ENCODE measurements at regions not wholly inside any gene's neighbourhood (a gene's known extent, or its start where the extent isn't known, plus 50 kb on each side); places are given as distances from the start of the nearest gene placed in this dataset.

DNA sequence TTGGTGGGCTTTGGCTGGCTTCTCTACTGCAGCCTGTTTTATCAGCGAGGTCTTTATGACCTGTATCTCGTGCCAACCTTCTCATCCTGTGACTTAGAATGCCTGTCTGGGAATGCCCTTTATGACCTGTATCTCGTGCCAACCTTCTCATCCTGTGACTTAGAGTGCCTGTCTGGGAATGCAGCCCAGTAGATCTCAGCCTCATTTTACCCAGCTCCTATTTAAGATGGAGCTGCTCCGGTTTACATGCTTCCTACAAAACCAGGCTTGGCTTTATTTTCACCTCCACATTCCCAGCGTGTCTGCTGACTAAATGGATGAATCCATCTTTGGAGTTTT, 395.3 kb downstream of the PREX1 start:
- Histone ChIP-seq H3K4me3 (ENCODE audit: insufficient read depth in 1 of 2, low read depth in 1 of 2, low read length in 2 of 2) (no peak overlapping the region), H2BK5ac (ENCODE audit: low read depth, low read length, poor library complexity, severe bottlenecking) (no peak overlapping the region), H2BK12ac (ENCODE audit: low read length in 2 of 2) (no peak overlapping the region), H3K18ac (ENCODE audit: low read depth in 1 of 2, low read length in 2 of 2) (no peak overlapping the region), H3K4ac (ENCODE audit: low read depth in 1 of 2, low read length in 2 of 2) (no peak overlapping the region), H2BK15ac (ENCODE audit: low read depth, poor library complexity, severe bottlenecking) (no peak overlapping the region), H2AFZ (ENCODE audit: low read depth, low read length) (no peak overlapping the region), H3K27me3 (ENCODE audit: control insufficient read depth in 1 of 2, insufficient read depth in 1 of 2, low read length in 2 of 2) (peaks cover 25 to 67% of the 10 kb centered on the region in 2 experiments), H2BK120ac (ENCODE audit: low read depth, low read length) (no peak overlapping the region), H3K36me3 (ENCODE audit: control insufficient read depth in 1 of 2, insufficient read depth in 2 of 2, low read depth in 1 of 2, low read length in 2 of 2) (no peaks in the 10 kb centered on the region), H3K14ac (ENCODE audit: low read length in 2 of 2) (no peak overlapping the region), H2AK5ac (ENCODE audit: low read length, severe bottlenecking) (no peak overlapping the region), H3K23ac (ENCODE audit: low read length in 2 of 2) (no peak overlapping the region), H3K79me1 (replicated peaks; ENCODE audit: low read length, poor library complexity, severe bottlenecking) (no peaks in the 10 kb centered on the region), H3K27ac (ENCODE audit: low read length, poor library complexity, severe bottlenecking) (no peak overlapping the region), H3K9me3 (ENCODE audit: control insufficient read depth, low read length) (no peaks in the 10 kb centered on the region), H4K8ac (ENCODE audit: low read length) (no peak overlapping the region), H3K4me2 (ENCODE audit: low read length, poor library complexity, severe bottlenecking) (no peak overlapping the region), H3K4me1 (ENCODE audit: control insufficient read depth, insufficient read depth, low read depth, low read length) (no peaks in the 10 kb centered on the region), H3K9ac (ENCODE audit: low read length) (no peak overlapping the region), H4K91ac (ENCODE audit: low read length) (no peak overlapping the region)
- WGBS: 75% methylated on average over 5 of the region's 5 CpGs
- DNase-seq: no peak

DNA sequence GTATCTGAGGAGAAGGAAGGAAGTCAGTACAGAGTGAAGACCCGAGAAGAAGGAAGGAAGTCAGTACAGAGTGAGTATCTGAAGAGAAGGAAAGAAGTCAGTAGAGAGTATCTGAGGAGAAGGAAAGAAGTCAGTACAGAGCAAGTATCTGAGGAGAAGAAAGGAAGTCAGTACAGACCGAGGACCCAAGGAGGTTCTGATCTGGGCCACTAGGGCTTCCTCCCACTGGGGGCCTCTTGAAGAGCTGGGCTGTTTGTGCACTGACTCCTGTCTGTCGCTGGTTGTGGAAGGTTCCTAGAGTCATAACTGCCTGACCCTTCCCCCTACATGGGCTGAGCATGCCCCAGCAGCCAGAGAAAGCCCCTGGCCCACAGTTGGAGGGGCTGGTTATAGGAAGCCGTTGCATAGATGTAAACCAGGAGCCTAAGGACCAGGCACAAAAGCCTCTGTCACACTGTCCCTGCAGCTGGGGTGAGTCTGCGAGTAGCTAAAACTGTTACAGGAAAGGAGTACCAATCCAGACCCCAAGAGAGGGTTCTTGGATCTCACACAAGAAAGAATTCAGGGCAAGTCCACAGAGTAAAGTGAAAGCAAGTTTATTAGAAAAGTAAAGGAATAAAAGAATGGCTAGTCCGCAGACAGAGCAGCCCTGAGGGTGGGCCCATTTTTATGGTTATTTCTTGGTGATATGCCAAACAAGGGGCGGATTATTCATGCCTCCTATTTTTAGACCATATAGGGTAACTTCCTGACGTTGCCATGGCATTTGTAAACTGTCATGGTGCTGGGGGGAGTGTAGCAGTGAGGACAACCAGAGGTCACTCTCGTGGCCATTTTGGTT, 395.9 kb downstream of the PREX1 start:
- no peaks in the 10 kb centered on the region for H3K79me1 ChIP-seq (replicated peaks; ENCODE audit: low read length, poor library complexity, severe bottlenecking)
- H3K4me1 ChIP-seq (ENCODE audit: control insufficient read depth, insufficient read depth, low read depth, low read length): no peaks in the 10 kb centered on the region
- H2BK15ac ChIP-seq (ENCODE audit: low read depth, poor library complexity, severe bottlenecking): no peak overlapping the region
- no peak overlapping the region for H3K4me3 ChIP-seq (ENCODE audit: insufficient read depth in 1 of 2, low read depth in 1 of 2, low read length in 2 of 2)
- H3K9ac ChIP-seq (ENCODE audit: low read length): no peak overlapping the region
- no peak overlapping the region for H3K14ac ChIP-seq (ENCODE audit: low read length in 2 of 2)
- DNase-seq: no peak
- H3K4me2 ChIP-seq (ENCODE audit: low read length, poor library complexity, severe bottlenecking): no peak overlapping the region
- no peak overlapping the region for H3K27ac ChIP-seq (ENCODE audit: low read length, poor library complexity, severe bottlenecking)
- H3K36me3 ChIP-seq (ENCODE audit: control insufficient read depth in 1 of 2, insufficient read depth in 2 of 2, low read depth in 1 of 2, low read length in 2 of 2): no peaks in the 10 kb centered on the region
- WGBS: 76% methylated on average over 8 of the region's 9 CpGs
- no peak overlapping the region for H2AK5ac ChIP-seq (ENCODE audit: low read length, severe bottlenecking)
- H2BK5ac ChIP-seq (ENCODE audit: low read depth, low read length, poor library complexity, severe bottlenecking): no peak overlapping the region
- no peaks in the 10 kb centered on the region for H3K9me3 ChIP-seq (ENCODE audit: control insufficient read depth, low read length)
- H3K4ac ChIP-seq (ENCODE audit: low read depth in 1 of 2, low read length in 2 of 2): no peak overlapping the region
- no peak overlapping the region for H4K91ac ChIP-seq (ENCODE audit: low read length)
- H3K23ac ChIP-seq (ENCODE audit: low read length in 2 of 2): no peak overlapping the region
- H2BK120ac ChIP-seq (ENCODE audit: low read depth, low read length): no peak overlapping the region
- no peak overlapping the region for H4K8ac ChIP-seq (ENCODE audit: low read length)
- H2AFZ ChIP-seq (ENCODE audit: low read depth, low read length): no peak overlapping the region
- H3K18ac ChIP-seq (ENCODE audit: low read depth in 1 of 2, low read length in 2 of 2): no peak overlapping the region
- peaks cover 25 to 66% of the 10 kb centered on the region in 2 experiments for H3K27me3 ChIP-seq (ENCODE audit: control insufficient read depth in 1 of 2, insufficient read depth in 1 of 2, low read length in 2 of 2)
- no peak overlapping the region for H2BK12ac ChIP-seq (ENCODE audit: low read length in 2 of 2)

DNA sequence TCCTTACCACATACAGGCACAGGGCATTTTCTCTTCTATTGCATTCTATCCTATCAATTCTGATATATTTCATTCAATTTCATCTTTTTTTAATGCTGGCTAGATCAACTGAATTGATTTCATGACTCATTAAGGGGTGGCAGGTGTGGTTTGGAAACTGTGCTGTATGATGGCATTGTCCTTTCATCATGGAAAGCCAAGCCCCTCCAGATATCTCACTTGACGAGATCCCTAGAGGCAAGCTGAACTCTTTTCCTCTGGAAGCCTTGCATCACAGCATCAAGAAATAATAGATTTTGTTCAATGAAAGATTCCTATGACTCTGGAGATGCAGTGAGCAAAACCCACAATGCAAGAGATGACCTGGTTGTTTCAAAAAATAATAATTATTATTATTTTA, 401.2 kb downstream of the PREX1 start:
- Histone ChIP-seq H4K8ac (ENCODE audit: low read length) (no peak overlapping the region), H2BK12ac (ENCODE audit: low read length in 2 of 2) (no peak overlapping the region), H3K27me3 (ENCODE audit: control insufficient read depth in 1 of 2, insufficient read depth in 1 of 2, low read length in 2 of 2) (peaks cover 27 to 62% of the 10 kb centered on the region in 2 experiments), H2AFZ (ENCODE audit: low read depth, low read length) (no peak overlapping the region), H3K18ac (ENCODE audit: low read depth in 1 of 2, low read length in 2 of 2) (no peak overlapping the region), H3K4me2 (ENCODE audit: low read length, poor library complexity, severe bottlenecking) (no peak overlapping the region), H2AK5ac (ENCODE audit: low read length, severe bottlenecking) (no peak overlapping the region), H3K36me3 (ENCODE audit: control insufficient read depth in 1 of 2, insufficient read depth in 2 of 2, low read depth in 1 of 2, low read length in 2 of 2) (no peaks in the 10 kb centered on the region), H3K27ac (ENCODE audit: low read length, poor library complexity, severe bottlenecking) (no peak overlapping the region), H3K79me1 (replicated peaks; ENCODE audit: low read length, poor library complexity, severe bottlenecking) (no peaks in the 10 kb centered on the region), H4K91ac (ENCODE audit: low read length) (no peak overlapping the region), H2BK15ac (ENCODE audit: low read depth, poor library complexity, severe bottlenecking) (no peak overlapping the region), H3K4me3 (ENCODE audit: insufficient read depth in 1 of 2, low read depth in 1 of 2, low read length in 2 of 2) (no peak overlapping the region), H3K9me3 (ENCODE audit: control insufficient read depth, low read length) (no peaks in the 10 kb centered on the region), H2BK5ac (ENCODE audit: low read depth, low read length, poor library complexity, severe bottlenecking) (no peak overlapping the region), H3K9ac (ENCODE audit: low read length) (no peak overlapping the region), H2BK120ac (ENCODE audit: low read depth, low read length) (no peak overlapping the region), H3K4me1 (ENCODE audit: control insufficient read depth, insufficient read depth, low read depth, low read length) (no peaks in the 10 kb centered on the region), H3K4ac (ENCODE audit: low read depth in 1 of 2, low read length in 2 of 2) (no peak overlapping the region), H3K14ac (ENCODE audit: low read length in 2 of 2) (no peak overlapping the region), H3K23ac (ENCODE audit: low read length in 2 of 2) (no peak overlapping the region)
- no CpG with 5 or more reads among the region's 1 CpG for WGBS
- DNase-seq: no peak

DNA sequence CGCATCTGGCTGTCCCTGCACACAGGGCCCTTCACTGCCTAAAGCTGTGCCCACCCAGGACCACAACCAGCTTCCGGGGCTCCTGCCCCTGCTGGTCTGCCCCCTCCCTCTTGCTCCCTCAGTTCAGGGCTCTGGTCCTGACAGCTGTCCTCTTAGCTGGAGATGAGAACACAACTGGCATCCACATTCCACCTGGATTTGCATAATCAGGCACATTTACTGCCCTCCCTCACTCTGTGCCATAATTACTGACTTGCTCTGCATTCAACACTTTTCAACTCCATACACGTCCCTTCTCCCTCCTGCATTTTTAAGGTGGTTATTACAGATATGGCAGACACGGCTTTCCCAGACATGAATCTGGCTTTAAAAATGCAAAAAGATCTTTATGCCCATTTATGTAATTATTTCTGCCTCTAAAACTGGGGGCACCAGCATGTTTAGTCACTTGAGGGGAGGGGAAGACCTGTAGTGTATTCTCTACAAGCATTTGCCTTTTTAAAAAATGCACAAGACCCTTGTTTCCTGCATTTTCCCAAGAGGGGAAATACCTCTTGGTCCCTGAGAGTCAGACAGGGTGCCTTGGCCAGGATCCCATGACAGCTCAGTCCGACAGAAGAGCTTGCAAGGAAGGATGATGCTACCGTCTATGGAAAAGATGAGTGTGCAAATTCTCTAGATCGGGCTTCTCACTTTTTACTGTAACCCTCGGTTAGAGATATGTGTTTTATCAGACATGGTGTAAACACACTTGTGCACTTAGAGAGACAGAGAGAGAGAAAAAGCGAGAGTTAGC, 401.8 kb downstream of the PREX1 start:
- H4K91ac ChIP-seq (ENCODE audit: low read length): no peak overlapping the region
- no peak overlapping the region for H3K4me2 ChIP-seq (ENCODE audit: low read length, poor library complexity, severe bottlenecking)
- no peaks in the 10 kb centered on the region for H3K79me1 ChIP-seq (replicated peaks; ENCODE audit: low read length, poor library complexity, severe bottlenecking)
- no peak overlapping the region for H2BK120ac ChIP-seq (ENCODE audit: low read depth, low read length)
- H3K36me3 ChIP-seq (ENCODE audit: control insufficient read depth in 1 of 2, insufficient read depth in 2 of 2, low read depth in 1 of 2, low read length in 2 of 2): no peaks in the 10 kb centered on the region
- no peak overlapping the region for H3K4me3 ChIP-seq (ENCODE audit: insufficient read depth in 1 of 2, low read depth in 1 of 2, low read length in 2 of 2)
- no peak overlapping the region for H3K9ac ChIP-seq (ENCODE audit: low read length)
- no peak overlapping the region for H3K27ac ChIP-seq (ENCODE audit: low read length, poor library complexity, severe bottlenecking)
- no peak overlapping the region for H4K8ac ChIP-seq (ENCODE audit: low read length)
- H3K9me3 ChIP-seq (ENCODE audit: control insufficient read depth, low read length): no peaks in the 10 kb centered on the region
- peaks cover 27 to 64% of the 10 kb centered on the region in 2 experiments for H3K27me3 ChIP-seq (ENCODE audit: control insufficient read depth in 1 of 2, insufficient read depth in 1 of 2, low read length in 2 of 2)
- H2BK15ac ChIP-seq (ENCODE audit: low read depth, poor library complexity, severe bottlenecking): no peak overlapping the region
- no peak overlapping the region for H2AK5ac ChIP-seq (ENCODE audit: low read length, severe bottlenecking)
- H3K4ac ChIP-seq (ENCODE audit: low read depth in 1 of 2, low read length in 2 of 2): no peak overlapping the region
- no peak overlapping the region for H3K23ac ChIP-seq (ENCODE audit: low read length in 2 of 2)
- no peak overlapping the region for H2AFZ ChIP-seq (ENCODE audit: low read depth, low read length)
- no peak overlapping the region for H2BK12ac ChIP-seq (ENCODE audit: low read length in 2 of 2)
- H3K4me1 ChIP-seq (ENCODE audit: control insufficient read depth, insufficient read depth, low read depth, low read length): no peaks in the 10 kb centered on the region
- WGBS: 75% methylated on average over 6 of the region's 9 CpGs
- H3K18ac ChIP-seq (ENCODE audit: low read depth in 1 of 2, low read length in 2 of 2): no peak overlapping the region
- no peak for DNase-seq
- H3K14ac ChIP-seq (ENCODE audit: low read length in 2 of 2): no peak overlapping the region
- H2BK5ac ChIP-seq (ENCODE audit: low read depth, low read length, poor library complexity, severe bottlenecking): no peak overlapping the region
